ENCODE measurements at regions not wholly inside any gene's neighbourhood (a gene's known extent, or its start where the extent isn't known, plus 50 kb on each side); places are given as distances from the start of the nearest gene placed in this dataset.

DNA sequence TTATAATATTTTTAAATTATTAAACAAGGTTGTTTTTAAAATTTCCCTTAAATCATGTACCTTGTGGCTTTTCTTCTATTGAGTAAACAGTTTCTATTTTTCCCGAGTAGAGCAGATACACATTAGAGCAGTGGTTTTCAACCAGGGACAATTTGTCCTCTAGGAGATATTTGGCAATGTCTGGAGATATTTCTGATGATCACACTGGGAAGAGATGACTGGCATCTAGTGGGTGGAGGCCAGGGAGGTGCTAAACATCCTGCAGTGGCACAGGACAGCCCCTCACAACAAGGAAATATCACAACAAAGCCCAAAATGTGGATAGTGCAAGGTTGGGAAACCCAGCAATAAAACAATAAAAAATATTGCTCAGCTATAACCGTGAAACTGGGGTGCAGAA, 113.0 kb upstream of the PTPRG start:
- no peak for TF ChIP-seq CTCF (IDR thresholded peaks at IDR 0.05; ENCODE audit: low read depth, low read length, missing control alignments)
- no peak for DNase-seq (ENCODE audit: extremely low read depth, low read depth)
- no peak overlapping the region for H3K4me3 ChIP-seq (replicated peaks; ENCODE audit: low read depth, low read length)

DNA sequence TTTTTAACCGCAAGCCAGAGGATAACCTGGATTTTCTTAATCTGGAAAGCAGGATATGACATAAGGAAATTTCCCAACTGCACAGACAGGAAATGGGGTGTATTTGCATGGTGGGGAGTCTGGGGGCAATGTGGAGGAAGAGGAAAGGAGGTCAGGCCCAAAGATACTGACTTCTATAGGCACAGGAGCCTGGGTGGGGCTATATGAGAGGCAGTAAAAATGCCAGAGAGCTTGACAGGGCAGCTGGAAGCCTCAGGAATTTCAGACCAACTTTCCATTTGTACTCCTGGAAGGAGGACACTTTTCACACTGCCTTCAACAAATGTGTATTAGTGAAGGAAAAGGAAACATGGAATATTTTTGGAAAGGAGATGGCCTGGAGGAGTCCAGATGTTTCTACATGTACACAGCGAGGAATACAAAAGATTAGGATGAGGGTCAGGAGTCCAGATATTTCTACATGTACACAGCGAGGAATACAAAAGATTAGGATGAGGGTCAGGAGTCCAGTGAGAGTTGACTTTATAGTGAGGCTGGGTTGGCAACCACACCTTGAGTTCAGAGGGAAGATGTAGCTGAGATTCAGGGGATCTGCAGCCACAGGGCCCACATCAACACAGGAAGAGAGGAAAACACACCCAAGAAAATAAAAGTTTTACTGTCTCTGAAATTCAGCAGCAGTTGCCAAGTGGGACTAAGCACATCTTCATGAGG, 111.9 kb upstream of the PTPRG start:
- no peak for DNase-seq (ENCODE audit: extremely low read depth, low read depth)
- H3K4me3 ChIP-seq (replicated peaks; ENCODE audit: low read depth, low read length) = no peak overlapping the region
- TF ChIP-seq CTCF (IDR thresholded peaks at IDR 0.05; ENCODE audit: low read depth, low read length, missing control alignments) = no peak

- H3K4me3 ChIP-seq (replicated peaks; ENCODE audit: low read depth, low read length) = no peak overlapping the region
- DNase-seq (ENCODE audit: extremely low read depth, low read depth) = no peak
- no peak for TF ChIP-seq CTCF (IDR thresholded peaks at IDR 0.05; ENCODE audit: low read depth, low read length, missing control alignments)
Observed at GRCh38 chr3:61450866-61451265, 110.5 kb upstream of the PTPRG start.

DNA sequence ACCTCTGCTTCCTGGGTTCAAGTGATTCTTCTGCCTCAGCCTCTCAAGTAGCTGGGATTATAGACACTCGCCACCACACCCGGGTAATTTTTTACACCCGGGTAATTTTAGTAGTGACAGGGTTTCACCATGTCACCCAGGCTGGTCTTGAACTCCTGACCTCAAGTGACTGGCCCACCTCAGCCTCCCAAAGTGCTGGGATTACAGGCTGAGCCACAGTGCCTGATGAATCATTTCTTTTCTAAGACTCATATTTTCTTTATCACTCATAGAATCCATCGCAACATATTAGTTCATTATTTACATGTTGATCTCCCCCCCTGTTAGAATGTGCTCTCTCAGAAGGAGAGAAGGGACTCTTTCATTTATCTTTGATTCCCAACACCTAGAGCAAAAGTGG, 109.5 kb upstream of the PTPRG start:
- no peak for DNase-seq (ENCODE audit: extremely low read depth, low read depth)
- no peak overlapping the region for H3K4me3 ChIP-seq (replicated peaks; ENCODE audit: low read depth, low read length)
- no peak for TF ChIP-seq CTCF (IDR thresholded peaks at IDR 0.05; ENCODE audit: low read depth, low read length, missing control alignments)

DNA sequence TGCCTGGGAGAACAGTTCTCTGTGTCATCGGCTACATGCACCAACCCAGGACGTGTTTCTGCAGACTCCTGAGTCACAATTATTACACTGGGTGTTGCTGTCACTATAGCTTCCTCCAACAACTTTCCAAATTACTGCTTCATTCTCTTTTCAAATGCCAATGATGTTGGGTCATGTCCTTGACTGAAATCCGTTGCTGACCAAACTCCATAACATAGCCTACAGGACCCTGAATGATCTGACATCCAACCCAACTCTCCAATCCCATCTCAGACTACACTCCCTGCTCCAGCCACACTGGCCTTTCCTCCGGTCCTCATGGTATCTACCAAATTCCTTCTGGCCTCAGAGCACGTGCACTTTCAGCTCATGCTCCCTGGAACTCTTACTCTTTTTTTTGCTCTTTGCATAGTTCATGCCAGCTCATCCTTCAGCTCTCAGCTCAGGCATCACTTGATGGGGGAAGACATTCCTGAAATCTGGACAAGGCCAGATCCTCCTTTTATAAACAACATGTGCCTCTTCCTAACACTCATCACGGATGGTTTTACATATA, 108.8 kb upstream of the PTPRG start:
- DNase-seq (ENCODE audit: extremely low read depth, low read depth) = no peak
- TF ChIP-seq CTCF (IDR thresholded peaks at IDR 0.05; ENCODE audit: low read depth, low read length, missing control alignments) = no peak
- H3K4me3 ChIP-seq (replicated peaks; ENCODE audit: low read depth, low read length) = no peak overlapping the region

- H3K4me3 ChIP-seq (replicated peaks; ENCODE audit: low read depth, low read length) = no peak overlapping the region
- DNase-seq (ENCODE audit: extremely low read depth, low read depth) = no peak
- no peak for TF ChIP-seq CTCF (IDR thresholded peaks at IDR 0.05; ENCODE audit: low read depth, low read length, missing control alignments)
Observed at GRCh38 chr3:61454006-61454585, 107.3 kb upstream of the PTPRG start.

Measured in HFF-Myc (cell line).